ENCODE measurements at regions not wholly inside any gene's neighbourhood (a gene's known extent, or its start where the extent isn't known, plus 50 kb on each side); places are given as distances from the start of the nearest gene placed in this dataset.
"Not testable (repeated sequence)": the region's sequence is repeated elsewhere in the genome, so short reads cannot be mapped to it uniquely, and the experiment has no call there.

GRCh38 chr6:14543971-14544585 lies 426.5 kb downstream of the CD83 start:
- no peak for DNase-seq

GRCh38 chr6:14544666-14545065 lies 427.1 kb downstream of the CD83 start:
- no peak for DNase-seq

- DNase-seq: no peak
These were observed 427.9 kb downstream of the CD83 start for GRCh38 chr6:14545496-14545895.

- no peak for DNase-seq
These were observed 428.5 kb downstream of the CD83 start for GRCh38 chr6:14546036-14546435.

GRCh38 chr6:14547284-14547998 lies 429.9 kb downstream of the CD83 start:
- DNase-seq: no peak

- no peak for DNase-seq
These were observed 431.8 kb downstream of the CD83 start for GRCh38 chr6:14549304-14549770.

- no peak for DNase-seq
These were observed 432.3 kb downstream of the CD83 start for GRCh38 chr6:14549871-14550270.

- DNase-seq: no peak
These were observed 432.8 kb downstream of the CD83 start for GRCh38 chr6:14550410-14550809.

- DNase-seq: no peak
These were observed 433.2 kb downstream of the CD83 start for GRCh38 chr6:14550822-14551221.

- not testable (repeated sequence) for DNase-seq
These were observed 434.0 kb downstream of the CD83 start for GRCh38 chr6:14551601-14552000.

- no peak for DNase-seq
These were observed 435.3 kb downstream of the CD83 start for GRCh38 chr6:14552891-14553290.

GRCh38 chr6:14553515-14553914 lies 435.9 kb downstream of the CD83 start:
- no peak for DNase-seq

- no peak for DNase-seq
These were observed 438.2 kb downstream of the CD83 start for GRCh38 chr6:14555804-14556203.

- no peak for DNase-seq
These were observed 442.4 kb downstream of the CD83 start for GRCh38 chr6:14559746-14560536.

- DNase-seq: not testable (repeated sequence)
These were observed 444.0 kb downstream of the CD83 start for GRCh38 chr6:14561563-14561962.

GRCh38 chr6:14567842-14568241 lies 450.3 kb downstream of the CD83 start:
- no peak for DNase-seq

GRCh38 chr6:14569394-14569793 lies 451.8 kb downstream of the CD83 start:
- no peak for DNase-seq

GRCh38 chr6:14569874-14570273 lies 452.3 kb downstream of the CD83 start:
- not testable (repeated sequence) for DNase-seq

- no peak for DNase-seq
These were observed 453.4 kb downstream of the CD83 start for GRCh38 chr6:14571001-14571400.

GRCh38 chr6:14571746-14572145 lies 454.2 kb downstream of the CD83 start:
- DNase-seq: no peak

- DNase-seq: no peak
These were observed 455.7 kb downstream of the CD83 start for GRCh38 chr6:14573267-14573666.

GRCh38 chr6:14573703-14574290 lies 456.2 kb downstream of the CD83 start:
- no peak for DNase-seq

GRCh38 chr6:14575961-14576360 lies 458.4 kb downstream of the CD83 start:
- no peak for DNase-seq
